Islet of Langerhans (tissue), 1 donor: ENCODE measurements at regions not wholly inside any gene's neighbourhood (a gene's known extent, or its start where the extent isn't known, plus 50 kb on each side); places are given as distances from the start of the nearest gene placed in this dataset.

Experiments used
- FAIRE-seq: peaks from one replicate; lab custom pipeline; 2011; peaks lifted over from hg19 to GRCh38; lab: Jason Lieb, UNC

GRCh38 chr5:74340476-74340875 lies 300.1 kb downstream of the ENC1 start:
- no peak for FAIRE-seq

- no peak for FAIRE-seq
Observed at GRCh38 chr5:74337984-74338310, 302.6 kb downstream of the ENC1 start.

- FAIRE-seq: no peak
Observed at GRCh38 chr5:74337254-74337983, 303.1 kb downstream of the ENC1 start.

DNA sequence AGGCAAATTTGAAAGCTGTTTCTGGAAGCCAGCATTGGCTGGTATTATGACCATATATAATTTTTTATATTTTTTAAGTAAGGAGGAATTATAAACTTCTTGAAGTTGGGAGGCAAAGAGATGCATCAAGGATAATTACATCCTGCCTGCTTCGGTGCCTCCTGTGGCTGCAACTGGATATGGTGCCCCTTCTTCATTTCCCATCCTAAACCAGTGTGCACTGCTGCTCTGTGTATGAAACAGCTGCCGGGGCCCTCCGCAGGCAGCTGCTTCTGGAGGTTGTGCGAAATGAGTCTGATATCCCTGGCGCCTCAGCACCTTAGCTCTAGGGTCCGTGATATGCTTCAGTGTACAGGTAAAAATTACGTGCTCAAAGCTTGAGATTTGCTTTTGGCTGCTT lies 304.2 kb downstream of the ENC1 start:
- no peak for FAIRE-seq

- FAIRE-seq: no peak
Observed at GRCh38 chr5:74334762-74335384, 305.7 kb downstream of the ENC1 start.

DNA sequence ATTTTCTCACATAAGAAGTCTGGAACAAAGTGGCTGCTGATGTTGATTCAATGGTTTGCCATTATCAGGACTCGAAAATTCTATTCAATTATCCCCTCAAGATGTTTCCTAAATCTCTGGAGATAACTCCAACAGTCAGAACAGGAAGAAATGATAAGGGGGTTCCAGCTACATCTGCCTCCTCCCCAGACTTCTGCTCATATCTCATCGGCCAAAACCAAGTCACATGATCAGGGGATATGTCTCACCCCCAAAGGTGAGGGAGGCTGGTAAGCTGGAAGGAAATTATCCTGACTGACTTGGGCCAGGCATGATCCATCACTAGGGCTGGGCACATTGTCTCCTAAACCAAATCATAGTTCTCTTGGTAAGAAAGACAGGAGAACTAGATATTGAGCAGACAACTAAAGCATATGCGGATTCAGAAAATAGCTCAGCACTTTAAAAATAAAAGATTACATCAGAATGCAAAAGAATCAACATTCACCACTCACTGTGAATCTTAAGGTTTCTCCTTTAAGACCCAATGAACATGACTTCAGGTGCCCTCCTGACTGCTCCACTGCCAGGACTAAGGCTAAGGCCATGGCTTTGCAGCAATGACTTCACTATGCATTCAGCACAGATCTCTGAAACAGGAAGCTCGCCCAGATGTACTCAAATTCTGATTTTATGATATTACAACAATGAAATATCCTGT lies 306.3 kb downstream of the ENC1 start:
- no peak for FAIRE-seq

DNA sequence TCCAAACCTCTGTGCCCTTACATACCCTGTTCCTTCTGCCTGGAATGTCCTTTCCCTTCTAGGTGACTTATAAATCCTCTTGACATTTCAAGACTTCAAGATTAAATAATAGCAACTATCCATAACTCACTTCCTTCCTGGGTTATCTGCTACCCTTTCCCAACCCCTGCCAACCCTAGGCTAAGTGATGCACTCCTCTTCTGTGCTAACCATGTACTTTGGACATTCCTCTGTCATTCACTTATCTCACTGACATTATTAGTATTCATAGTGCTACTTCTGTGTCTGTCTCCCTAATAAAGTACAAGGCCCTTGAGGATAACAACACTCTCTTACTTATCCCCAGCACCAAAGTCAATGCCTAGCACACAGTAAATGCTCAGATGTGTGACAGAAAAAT lies 307.1 kb downstream of the ENC1 start:
- no peak for FAIRE-seq

GRCh38 chr5:74332682-74333081 lies 307.8 kb downstream of the ENC1 start:
- no peak for FAIRE-seq

- no peak for FAIRE-seq
Observed at GRCh38 chr5:74332006-74332405, 308.5 kb downstream of the ENC1 start.

GRCh38 chr5:74328221-74328630 lies 312.3 kb downstream of the ENC1 start:
- no peak for FAIRE-seq

DNA sequence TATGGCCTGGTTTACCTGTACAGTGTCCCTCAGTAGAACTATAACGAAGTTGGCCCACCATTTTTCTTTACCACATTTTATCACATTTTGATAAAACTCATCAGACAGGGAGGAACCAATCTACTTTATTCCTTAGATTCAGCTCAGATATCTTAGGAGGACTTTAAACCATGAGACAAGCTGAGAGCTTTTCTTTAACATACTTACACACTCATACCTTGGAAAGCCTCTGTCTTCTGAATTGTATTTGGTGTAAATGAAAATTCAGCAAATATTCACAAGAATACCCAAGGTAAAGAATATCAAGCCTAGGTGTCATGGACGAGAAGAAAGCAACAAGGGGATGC lies 313.2 kb downstream of the ENC1 start:
- no peak for FAIRE-seq

DNA sequence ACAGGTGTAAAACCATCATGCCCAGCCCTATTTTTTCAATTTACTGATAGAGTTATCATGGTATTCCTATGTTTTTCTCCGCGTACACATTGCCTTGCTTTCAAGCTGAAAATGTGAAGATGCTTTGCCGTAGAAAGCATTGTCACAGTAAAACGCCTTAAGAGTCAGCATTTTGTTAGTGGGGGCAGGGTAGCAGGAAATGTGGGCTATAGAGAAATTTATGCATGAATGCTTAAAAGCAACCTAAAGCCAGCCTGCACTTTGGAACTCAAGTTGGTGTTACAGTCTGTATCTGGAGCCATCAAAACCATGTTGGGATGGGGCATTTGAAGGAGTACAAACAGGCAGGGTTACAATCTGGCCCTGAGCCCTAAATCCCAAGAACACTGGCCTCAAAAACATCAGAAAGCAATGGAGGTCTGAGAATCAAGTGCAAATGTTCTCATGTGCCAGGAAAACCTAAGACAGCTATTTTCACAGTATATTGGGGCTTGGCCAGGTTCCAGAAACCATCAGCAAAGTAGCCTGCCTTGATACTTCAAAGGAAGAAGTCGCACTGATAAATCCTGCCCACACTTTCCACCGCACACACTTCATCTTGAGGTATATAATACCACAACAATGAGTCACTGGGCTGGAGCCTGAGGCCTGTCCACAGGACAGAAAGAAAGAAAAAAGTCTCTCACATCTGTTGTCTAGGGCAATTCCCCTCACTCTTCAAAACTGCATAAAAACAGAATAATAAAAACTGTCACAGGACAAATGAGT lies 313.8 kb downstream of the ENC1 start:
- no peak for FAIRE-seq

DNA sequence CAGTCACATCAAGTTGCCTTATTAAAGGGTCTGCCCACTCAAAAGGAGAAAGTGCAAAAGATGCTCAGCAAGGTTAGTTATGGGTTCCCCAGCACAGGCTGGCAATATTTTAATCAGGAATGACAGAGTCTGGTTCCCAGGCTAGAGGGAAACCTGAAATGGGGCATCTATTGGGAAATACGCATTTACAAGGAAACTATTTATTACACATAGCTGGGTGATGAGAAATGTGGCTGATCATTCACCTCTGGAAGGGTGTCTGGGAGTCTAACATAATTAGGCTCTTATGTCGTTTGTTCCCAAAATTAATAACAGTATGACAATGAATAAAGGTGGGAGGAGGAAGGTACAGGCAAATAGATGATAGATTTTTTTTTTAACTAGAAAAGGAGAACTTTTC lies 314.7 kb downstream of the ENC1 start:
- FAIRE-seq: no peak

DNA sequence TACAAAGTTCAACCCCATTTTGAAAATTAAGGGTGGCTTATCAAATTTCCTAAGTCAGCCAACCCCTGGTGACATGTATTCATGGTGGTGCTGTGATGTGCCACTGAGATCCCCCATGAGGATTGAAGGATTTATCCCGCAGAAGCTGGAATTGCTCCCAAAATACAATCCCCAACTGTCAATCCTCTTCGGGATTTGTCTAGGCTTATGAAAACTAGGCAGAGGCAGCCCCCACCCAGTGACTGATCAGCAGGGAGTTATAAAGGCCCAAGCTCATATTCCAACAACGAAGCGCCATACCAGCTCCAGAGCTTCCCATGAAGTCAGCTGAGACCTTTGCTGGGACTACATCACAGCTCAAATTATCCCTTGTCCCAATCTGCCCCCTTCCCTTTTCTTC lies 316.0 kb downstream of the ENC1 start:
- FAIRE-seq: no peak

GRCh38 chr5:74322944-74323343 lies 317.6 kb downstream of the ENC1 start:
- no peak for FAIRE-seq

DNA sequence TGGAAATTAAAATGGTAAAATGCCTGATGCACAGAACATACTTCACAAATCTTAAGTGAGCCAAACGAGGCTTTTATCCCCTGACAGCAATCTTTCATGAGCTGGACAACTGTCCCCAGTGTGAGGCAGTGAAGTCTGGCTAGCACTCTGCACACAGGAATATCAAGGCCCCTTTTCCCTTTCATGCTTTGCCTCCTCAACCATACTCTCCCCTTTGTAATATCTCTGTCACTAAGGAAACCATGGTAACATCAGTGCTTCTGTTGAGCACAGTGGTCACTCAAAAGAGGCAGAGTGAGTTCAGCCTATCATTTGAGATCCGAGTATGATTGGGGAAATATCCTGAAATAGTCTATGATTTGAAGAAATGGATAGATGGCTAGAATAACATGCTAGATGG lies 318.3 kb downstream of the ENC1 start:
- FAIRE-seq: no peak

GRCh38 chr5:74321326-74321725 lies 319.2 kb downstream of the ENC1 start:
- FAIRE-seq: no peak

DNA sequence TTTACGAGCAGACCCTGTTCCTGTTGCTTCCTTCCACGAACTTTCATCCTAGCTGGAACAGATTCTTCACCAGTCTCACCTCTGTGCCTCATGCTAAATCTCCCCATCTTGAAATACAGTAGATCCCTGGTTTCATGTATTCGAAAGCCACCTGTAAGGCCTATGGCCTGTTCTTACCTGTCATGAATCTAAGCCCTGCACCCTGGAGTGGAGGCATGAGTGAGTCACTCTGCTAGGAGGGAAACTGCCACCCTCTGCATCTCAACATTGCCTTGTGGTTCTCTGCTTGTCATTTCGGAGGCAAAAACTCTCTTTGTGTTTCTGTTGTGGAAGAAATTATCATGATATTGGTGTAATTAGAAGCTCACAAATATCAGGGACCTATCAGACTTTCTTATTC lies 320.0 kb downstream of the ENC1 start:
- no peak for FAIRE-seq

DNA sequence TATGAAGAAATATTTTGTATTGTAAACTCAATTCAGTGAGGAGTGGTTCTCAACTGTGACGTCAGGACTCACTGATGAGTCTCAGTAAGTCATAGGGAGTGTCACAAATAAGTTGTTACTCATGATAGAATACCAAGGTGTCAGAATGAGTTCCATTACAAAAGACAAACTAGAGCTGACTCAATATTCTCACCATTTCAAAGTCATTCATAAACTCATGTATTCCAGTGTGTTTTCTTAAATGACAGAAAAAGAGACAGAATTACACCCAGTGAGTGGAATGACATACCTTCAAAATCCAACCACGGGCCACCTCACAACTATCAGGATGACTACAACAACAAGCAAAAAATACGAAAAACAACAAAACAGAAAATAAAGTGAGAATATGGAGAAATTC lies 321.5 kb downstream of the ENC1 start:
- FAIRE-seq: no peak

GRCh38 chr5:74316064-74316603 lies 324.4 kb downstream of the ENC1 start:
- peak; percentile 27 for FAIRE-seq

GRCh38 chr5:74314906-74315305 lies 325.6 kb downstream of the ENC1 start:
- no peak for FAIRE-seq

GRCh38 chr5:74313896-74314295 lies 326.6 kb downstream of the ENC1 start:
- no peak for FAIRE-seq

DNA sequence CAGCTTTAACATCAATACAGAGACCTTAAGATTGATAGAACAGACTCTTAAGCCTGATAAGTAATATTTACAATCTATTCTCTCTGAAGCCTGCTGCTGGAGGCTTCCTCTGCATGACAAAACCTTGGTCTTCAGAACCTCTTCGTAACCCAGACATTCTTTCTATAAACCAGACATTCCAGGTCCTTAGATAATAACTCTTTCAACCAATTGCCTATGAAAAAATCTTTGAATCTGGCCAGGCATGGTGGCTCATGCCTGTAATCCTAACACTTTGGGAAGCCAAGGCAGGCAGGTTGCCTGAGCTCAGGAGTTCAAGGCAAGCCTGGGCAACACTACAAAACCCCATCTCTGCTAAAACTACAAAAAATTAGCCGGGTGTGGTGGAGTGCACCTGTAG lies 327.8 kb downstream of the ENC1 start:
- no peak for FAIRE-seq
